GM12864 (cell line): ENCODE measurements at regions not wholly inside any gene's neighbourhood (a gene's known extent, or its start where the extent isn't known, plus 50 kb on each side); places are given as distances from the start of the nearest gene placed in this dataset.

Source experiments
- DNase-seq: peaks from one replicate; pipeline ENCODE4 v3.0.0-alpha.2; 2011; ENCODE audit warnings: low read depth
- H3K4me3 ChIP-seq: 2 replicates; pipeline ENCODE4 v1.5.1; 2011; ENCODE audit warnings: mild to moderate bottlenecking, low read depth, low read length, control low read depth
- CTCF ChIP-seq: IDR thresholded peaks from 2 replicates; pipeline ENCODE4 v1.5.1; 2011; ENCODE audit warnings: low read depth, mild to moderate bottlenecking, moderate library complexity, low read length, control low read depth, inconsistent platforms; ENCODE audit errors: missing control alignments

- no peak for DNase-seq
- TF ChIP-seq CTCF: no peak
- H3K4me3 ChIP-seq: no peak overlapping the region
Measured at GRCh38 chr18:45498287-45498658, 117.0 kb upstream of the SLC14A2 start.

- TF ChIP-seq CTCF: no peak
- no peak for DNase-seq
- H3K4me3 ChIP-seq: no peak overlapping the region
Measured at GRCh38 chr18:45503990-45504389, 111.3 kb upstream of the SLC14A2 start.

- no peak for TF ChIP-seq CTCF
- no peak for DNase-seq
- no peak overlapping the region for H3K4me3 ChIP-seq
Measured at GRCh38 chr18:45505497-45506206, 109.6 kb upstream of the SLC14A2 start.

- no peak for DNase-seq
- TF ChIP-seq CTCF: no peak
- H3K4me3 ChIP-seq: no peak overlapping the region
Measured at GRCh38 chr18:45506951-45507350, 108.3 kb upstream of the SLC14A2 start.

GRCh38 chr18:45509535-45509934, 105.7 kb upstream of the SLC14A2 start:
- TF ChIP-seq CTCF: no peak
- no peak for DNase-seq
- no peak overlapping the region for H3K4me3 ChIP-seq

GRCh38 chr18:45510656-45511055, 104.6 kb upstream of the SLC14A2 start:
- no peak overlapping the region for H3K4me3 ChIP-seq
- TF ChIP-seq CTCF: no peak

GRCh38 chr18:45512363-45512953, 102.8 kb upstream of the SLC14A2 start:
- H3K4me3 ChIP-seq: no peak overlapping the region
- no peak for TF ChIP-seq CTCF
- no peak for DNase-seq

More at GRCh38 chr18:45510656-45511055, 104.6 kb upstream of the SLC14A2 start:
- DNase-seq: no peak
